ENCODE measurements at regions not wholly inside any gene's neighbourhood (a gene's known extent, or its start where the extent isn't known, plus 50 kb on each side); places are given as distances from the start of the nearest gene placed in this dataset.
"Not testable (repeated sequence)": the region's sequence is repeated elsewhere in the genome, so short reads cannot be mapped to it uniquely, and the experiment has no call there.

- intact Hi-C loops (cut with micrococcal nuclease) = no loop called here
These were observed 144.1 kb upstream of the NRG3 start for GRCh38 chr10:81730891-81731290.

DNA sequence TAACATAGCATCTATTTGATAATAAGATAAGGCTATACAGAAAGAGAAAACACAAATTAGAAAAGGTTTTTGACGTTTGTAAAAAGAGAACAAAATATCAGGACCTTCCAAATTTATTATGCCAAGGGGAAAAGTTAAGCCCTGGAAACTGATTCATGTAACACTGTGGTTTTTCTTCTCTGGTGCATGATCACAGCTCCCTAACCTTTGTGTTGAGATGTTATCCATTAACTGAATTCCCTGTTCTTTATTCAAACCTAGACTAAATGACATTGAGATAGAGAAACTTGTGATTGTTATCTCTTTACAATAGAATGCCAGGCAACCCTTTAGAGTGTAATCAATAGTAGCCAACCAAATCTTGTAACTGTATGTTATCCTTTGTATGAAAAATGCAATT, 141.5 kb upstream of the NRG3 start:
- no peak overlapping the region for H3K4me3 Mint-ChIP-seq
- H3K27ac Mint-ChIP-seq = no peak overlapping the region
- H3K4me1 Mint-ChIP-seq = no peaks in the 10 kb centered on the region
- no peak overlapping the region for H3K4me3 ChIP-seq (ENCODE audit: control extremely low read depth in 1 of 5, extremely low read depth in 1 of 5, insufficient read depth in 1 of 5, low read depth in 2 of 5, low read length in 4 of 5)
- no peaks in the 10 kb centered on the region for H3K36me3 ChIP-seq (replicated peaks in 1 of 2; ENCODE audit: control extremely low read depth in 1 of 2, control insufficient read depth in 1 of 2, extremely low read depth in 1 of 2, insufficient read depth in 2 of 2, low read length in 1 of 2)
- ATAC-seq (ENCODE audit: low read depth) (no peak), DNase-seq (no peak)
- no peaks in the 10 kb centered on the region for H3K27me3 ChIP-seq (replicated peaks in 1 of 4; ENCODE audit: control extremely low read depth in 1 of 4, control insufficient read depth in 3 of 4, insufficient read depth in 4 of 4, low read length in 3 of 4)
- H3K79me2 ChIP-seq (ENCODE audit: control insufficient read depth, insufficient read depth, low read length) = no peaks in the 10 kb centered on the region
- intact Hi-C loops (cut with micrococcal nuclease) = no loop called here
- no peaks in the 10 kb centered on the region for H4K20me1 ChIP-seq (ENCODE audit: control insufficient read depth, insufficient read depth, low read length, poor library complexity, severe bottlenecking)
- no peak overlapping the region for H2AFZ ChIP-seq (ENCODE audit: insufficient read depth, low read depth, low read length, poor library complexity, severe bottlenecking)
- H3K4me1 ChIP-seq (ENCODE audit: control insufficient read depth in 2 of 2, insufficient read depth in 2 of 2, low read length in 2 of 2) = no peaks in the 10 kb centered on the region
- no peak for TF ChIP-seq EZH2 (IDR thresholded peaks at IDR 0.05; ENCODE audit: borderline replicate concordance, insufficient read depth, low read depth, low read length, poor library complexity, severe bottlenecking)
- TF ChIP-seq, protein P1, sequence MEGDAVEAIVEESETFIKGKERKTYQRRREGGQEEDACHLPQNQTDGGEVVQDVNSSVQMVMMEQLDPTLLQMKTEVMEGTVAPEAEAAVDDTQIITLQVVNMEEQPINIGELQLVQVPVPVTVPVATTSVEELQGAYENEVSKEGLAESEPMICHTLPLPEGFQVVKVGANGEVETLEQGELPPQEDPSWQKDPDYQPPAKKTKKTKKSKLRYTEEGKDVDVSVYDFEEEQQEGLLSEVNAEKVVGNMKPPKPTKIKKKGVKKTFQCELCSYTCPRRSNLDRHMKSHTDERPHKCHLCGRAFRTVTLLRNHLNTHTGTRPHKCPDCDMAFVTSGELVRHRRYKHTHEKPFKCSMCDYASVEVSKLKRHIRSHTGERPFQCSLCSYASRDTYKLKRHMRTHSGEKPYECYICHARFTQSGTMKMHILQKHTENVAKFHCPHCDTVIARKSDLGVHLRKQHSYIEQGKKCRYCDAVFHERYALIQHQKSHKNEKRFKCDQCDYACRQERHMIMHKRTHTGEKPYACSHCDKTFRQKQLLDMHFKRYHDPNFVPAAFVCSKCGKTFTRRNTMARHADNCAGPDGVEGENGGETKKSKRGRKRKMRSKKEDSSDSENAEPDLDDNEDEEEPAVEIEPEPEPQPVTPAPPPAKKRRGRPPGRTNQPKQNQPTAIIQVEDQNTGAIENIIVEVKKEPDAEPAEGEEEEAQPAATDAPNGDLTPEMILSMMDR (IDR thresholded peaks at IDR 0.05) = no peak
- ChIA-PET POLR2A (no interaction called here), CTCF (no interaction called here)
- H3K4me2 ChIP-seq (replicated peaks; ENCODE audit: low read depth, low read length, poor library complexity, severe bottlenecking) = no peak overlapping the region
- H3K9me3 ChIP-seq (ENCODE audit: control extremely low read depth in 1 of 3, control insufficient read depth in 2 of 3, insufficient read depth in 1 of 3, low read length in 2 of 3) = peaks cover 0 to 12% (median 0%) of the 10 kb centered on the region in 3 donors
- no peak overlapping the region for H3K27ac ChIP-seq (ENCODE audit: low read length in 2 of 2)
- H3K27me3 Mint-ChIP-seq = no peaks in the 10 kb centered on the region
- no CpG with 5 or more reads among the region's 1 CpG for WGBS (ENCODE audit: insufficient coverage)
- peaks cover 4% of the 10 kb centered on the region for H3K9me3 Mint-ChIP-seq (ENCODE audit: insufficient read depth)
- no peak overlapping the region for H3K9ac ChIP-seq (ENCODE audit: low read length)

More at GRCh38 chr10:81730891-81731290, 144.1 kb upstream of the NRG3 start:
- ATAC-seq (ENCODE audit: low read depth) (no peak), DNase-seq (no peak)
- Histone ChIP-seq H4K20me1 (ENCODE audit: control insufficient read depth, insufficient read depth, low read length, poor library complexity, severe bottlenecking) (no peaks in the 10 kb centered on the region), H3K79me2 (ENCODE audit: control insufficient read depth, insufficient read depth, low read length) (no peaks in the 10 kb centered on the region), H3K9ac (ENCODE audit: low read length) (no peak overlapping the region), H2AFZ (ENCODE audit: insufficient read depth, low read depth, low read length, poor library complexity, severe bottlenecking) (no peak overlapping the region), H3K27me3 (replicated peaks in 1 of 4; ENCODE audit: control extremely low read depth in 1 of 4, control insufficient read depth in 3 of 4, insufficient read depth in 4 of 4, low read length in 3 of 4) (no peaks in the 10 kb centered on the region), H3K27ac (ENCODE audit: low read length in 2 of 2) (no peak overlapping the region), H3K9me3 (ENCODE audit: control extremely low read depth in 1 of 3, control insufficient read depth in 2 of 3, insufficient read depth in 1 of 3, low read length in 2 of 3) (peaks cover 0 to 12% (median 0%) of the 10 kb centered on the region in 3 donors), H3K36me3 (replicated peaks in 1 of 2; ENCODE audit: control extremely low read depth in 1 of 2, control insufficient read depth in 1 of 2, extremely low read depth in 1 of 2, insufficient read depth in 2 of 2, low read length in 1 of 2) (no peaks in the 10 kb centered on the region), H3K4me3 (ENCODE audit: control extremely low read depth in 1 of 5, extremely low read depth in 1 of 5, insufficient read depth in 1 of 5, low read depth in 2 of 5, low read length in 4 of 5) (no peak overlapping the region), H3K4me2 (replicated peaks; ENCODE audit: low read depth, low read length, poor library complexity, severe bottlenecking) (no peak overlapping the region), H3K4me1 (ENCODE audit: control insufficient read depth in 2 of 2, insufficient read depth in 2 of 2, low read length in 2 of 2) (no peaks in the 10 kb centered on the region)
- Mint-ChIP-seq H3K9me3 (ENCODE audit: insufficient read depth) (peaks cover 2% of the 10 kb centered on the region), H3K4me1 (no peaks in the 10 kb centered on the region), H3K27me3 (no peaks in the 10 kb centered on the region), H3K27ac (no peak overlapping the region), H3K4me3 (no peak overlapping the region)
- CTCF ChIA-PET = no interaction called here
- no CpG with 5 or more reads among the region's 1 CpG for WGBS (ENCODE audit: insufficient coverage)
- TF ChIP-seq EZH2 (IDR thresholded peaks at IDR 0.05; ENCODE audit: borderline replicate concordance, insufficient read depth, low read depth, low read length, poor library complexity, severe bottlenecking) = no peak
- TF ChIP-seq, protein P1 (IDR thresholded peaks at IDR 0.05) = no peak
- POLR2A ChIA-PET = no interaction called here

- H3K79me2 ChIP-seq (ENCODE audit: control insufficient read depth, insufficient read depth, low read length); H3K27me3 ChIP-seq (replicated peaks in 1 of 4; ENCODE audit: control extremely low read depth in 1 of 4, control insufficient read depth in 3 of 4, insufficient read depth in 4 of 4, low read length in 3 of 4); POLR2A ChIA-PET; H3K9me3 Mint-ChIP-seq (ENCODE audit: insufficient read depth); H3K9ac ChIP-seq (ENCODE audit: low read length); H3K27ac ChIP-seq (ENCODE audit: low read length in 2 of 2); DNase-seq; H4K20me1 ChIP-seq (ENCODE audit: control insufficient read depth, insufficient read depth, low read length, poor library complexity, severe bottlenecking); H3K4me1 Mint-ChIP-seq; H3K4me3 ChIP-seq (ENCODE audit: control extremely low read depth in 1 of 5, extremely low read depth in 1 of 5, insufficient read depth in 1 of 5, low read depth in 2 of 5, low read length in 4 of 5); intact Hi-C loops (cut with micrococcal nuclease); H3K4me1 ChIP-seq (ENCODE audit: control insufficient read depth in 2 of 2, insufficient read depth in 2 of 2, low read length in 2 of 2); H2AFZ ChIP-seq (ENCODE audit: insufficient read depth, low read depth, low read length, poor library complexity, severe bottlenecking); CTCF ChIA-PET; H3K36me3 ChIP-seq (replicated peaks in 1 of 2; ENCODE audit: control extremely low read depth in 1 of 2, control insufficient read depth in 1 of 2, extremely low read depth in 1 of 2, insufficient read depth in 2 of 2, low read length in 1 of 2); H3K4me3 Mint-ChIP-seq; ATAC-seq (ENCODE audit: low read depth); H3K4me2 ChIP-seq (replicated peaks; ENCODE audit: low read depth, low read length, poor library complexity, severe bottlenecking); H3K27me3 Mint-ChIP-seq; H3K27ac Mint-ChIP-seq: not testable (repeated sequence)
- peaks cover 0 to 12% (median 0%) of the 10 kb centered on the region in 3 donors for H3K9me3 ChIP-seq (ENCODE audit: control extremely low read depth in 1 of 3, control insufficient read depth in 2 of 3, insufficient read depth in 1 of 3, low read length in 2 of 3)
- 86% methylated on average over 7 of the region's 9 CpGs for WGBS (ENCODE audit: insufficient coverage)
These were observed 139.8 kb upstream of the NRG3 start for GRCh38 chr10:81735167-81735566.

Measured in B cell (primary cell).